B cell (primary cell): ENCODE measurements at regions not wholly inside any gene's neighbourhood (a gene's known extent, or its start where the extent isn't known, plus 50 kb on each side); places are given as distances from the start of the nearest gene placed in this dataset.

Experiments
- EZH2 ChIP-seq: IDR thresholded peaks from 2 replicates; pipeline ENCODE4 v1.6.1; 2012; ENCODE audit warnings: borderline replicate concordance, low read depth, mild to moderate bottlenecking, moderate library complexity, low read length; ENCODE audit not compliant: insufficient read depth, poor library complexity, severe bottlenecking
- TF ChIP-seq, protein P1 (sequence below): fragments of 200-600 bp; IDR thresholded peaks from one replicate; pipeline ENCODE4 v1.8.0; 2022; ENCODE audit warnings: antibody characterized with exemption, mild to moderate bottlenecking

DNA sequence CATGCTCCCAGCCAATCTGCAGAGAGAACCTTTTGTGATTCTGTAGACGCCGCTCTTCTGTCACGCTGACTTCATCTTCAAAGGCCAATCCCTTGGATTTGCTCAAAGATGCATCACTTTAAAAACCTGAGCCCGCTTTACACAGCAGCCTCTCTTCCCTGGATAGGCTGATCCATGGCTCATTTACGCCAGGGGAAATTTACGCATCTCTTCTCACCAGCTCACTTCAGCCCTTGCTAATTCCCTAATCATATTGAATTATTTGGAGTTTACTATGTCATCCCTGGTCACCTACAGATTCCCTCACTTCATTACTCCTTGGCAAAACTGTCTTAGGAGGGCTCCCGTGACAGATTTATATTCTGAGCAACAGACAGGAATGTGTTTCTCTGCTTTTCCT lies 256.2 kb downstream of the EN1 start:
- TF ChIP-seq, protein P1, sequence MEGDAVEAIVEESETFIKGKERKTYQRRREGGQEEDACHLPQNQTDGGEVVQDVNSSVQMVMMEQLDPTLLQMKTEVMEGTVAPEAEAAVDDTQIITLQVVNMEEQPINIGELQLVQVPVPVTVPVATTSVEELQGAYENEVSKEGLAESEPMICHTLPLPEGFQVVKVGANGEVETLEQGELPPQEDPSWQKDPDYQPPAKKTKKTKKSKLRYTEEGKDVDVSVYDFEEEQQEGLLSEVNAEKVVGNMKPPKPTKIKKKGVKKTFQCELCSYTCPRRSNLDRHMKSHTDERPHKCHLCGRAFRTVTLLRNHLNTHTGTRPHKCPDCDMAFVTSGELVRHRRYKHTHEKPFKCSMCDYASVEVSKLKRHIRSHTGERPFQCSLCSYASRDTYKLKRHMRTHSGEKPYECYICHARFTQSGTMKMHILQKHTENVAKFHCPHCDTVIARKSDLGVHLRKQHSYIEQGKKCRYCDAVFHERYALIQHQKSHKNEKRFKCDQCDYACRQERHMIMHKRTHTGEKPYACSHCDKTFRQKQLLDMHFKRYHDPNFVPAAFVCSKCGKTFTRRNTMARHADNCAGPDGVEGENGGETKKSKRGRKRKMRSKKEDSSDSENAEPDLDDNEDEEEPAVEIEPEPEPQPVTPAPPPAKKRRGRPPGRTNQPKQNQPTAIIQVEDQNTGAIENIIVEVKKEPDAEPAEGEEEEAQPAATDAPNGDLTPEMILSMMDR: no peak
- TF ChIP-seq EZH2: no peak
